Central memory CD8-positive, alpha-beta T cell (primary cell): ENCODE measurements at regions not wholly inside any gene's neighbourhood (a gene's known extent, or its start where the extent isn't known, plus 50 kb on each side); places are given as distances from the start of the nearest gene placed in this dataset.

Source experiments
- ATAC-seq: fragments of 150-1000 bp; cut with Tn5 transposase; replicated peaks from 2 replicates; pipeline ENCODE4 v1.10.0; 2022; ENCODE audit warnings: mild to moderate bottlenecking, moderate FRiP score, moderate number of reproducible peaks; ENCODE audit not compliant: poor library complexity, severe bottlenecking; ENCODE audit errors: extremely low read depth
- DNase-seq, 2 donors: peaks; one replicate each; pipeline ENCODE4 v3.0.0; 2021; ENCODE audit warnings: low spot score in 2 of 2
- H3K27ac Mint-ChIP-seq: one replicate; pipeline ENCODE4 v1.8.0; 2022; ENCODE audit warnings: low read depth, mild to moderate bottlenecking, moderate library complexity, mixed read lengths
- H3K27me3 Mint-ChIP-seq: one replicate; pipeline ENCODE4 v1.8.0; 2022; ENCODE audit warnings: mixed read lengths
- H3K36me3 Mint-ChIP-seq: one replicate; pipeline ENCODE4 v1.8.0; 2022; ENCODE audit warnings: mild to moderate bottlenecking, moderate library complexity, mixed read lengths; ENCODE audit not compliant: insufficient read depth
- H3K4me1 Mint-ChIP-seq: one replicate; pipeline ENCODE4 v1.8.0; 2022; ENCODE audit warnings: mixed read lengths
- H3K4me3 Mint-ChIP-seq: one replicate; pipeline ENCODE4 v1.8.0; 2022; ENCODE audit warnings: mild to moderate bottlenecking, moderate library complexity, mixed read lengths
- H3K9me3 Mint-ChIP-seq: one replicate; pipeline ENCODE4 v1.8.0; 2022; ENCODE audit warnings: mixed read lengths

DNA sequence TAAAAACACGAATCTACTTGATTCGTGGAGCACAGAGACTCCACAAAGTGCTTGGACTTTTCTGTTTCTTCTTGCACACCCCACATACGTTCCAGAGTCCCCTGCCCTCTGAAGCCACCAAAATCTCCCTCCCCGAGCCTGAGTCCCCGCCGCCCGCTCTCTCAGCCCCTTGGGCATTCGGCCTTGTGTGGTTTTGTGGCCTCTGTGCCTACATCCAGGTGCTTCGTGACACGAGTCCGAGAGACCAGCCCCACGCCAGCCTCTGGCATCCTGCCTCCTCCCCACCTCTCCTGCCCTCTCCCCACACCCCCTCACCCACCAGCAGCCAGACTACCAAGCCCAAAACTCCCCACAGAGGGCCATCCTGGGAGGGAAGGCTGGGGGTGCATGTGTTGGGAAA, 87.8 kb upstream of the PPP1R26 start:
- no peak overlapping the region for H3K27ac Mint-ChIP-seq
- ATAC-seq (no peak), DNase-seq (no peak)
- H3K9me3 Mint-ChIP-seq, result no peaks in the 10 kb centered on the region
- peaks cover 28% of the 10 kb centered on the region for H3K27me3 Mint-ChIP-seq
- H3K4me1 Mint-ChIP-seq, result no peaks in the 10 kb centered on the region
- no peak overlapping the region for H3K4me3 Mint-ChIP-seq
- no peaks in the 10 kb centered on the region for H3K36me3 Mint-ChIP-seq

DNA sequence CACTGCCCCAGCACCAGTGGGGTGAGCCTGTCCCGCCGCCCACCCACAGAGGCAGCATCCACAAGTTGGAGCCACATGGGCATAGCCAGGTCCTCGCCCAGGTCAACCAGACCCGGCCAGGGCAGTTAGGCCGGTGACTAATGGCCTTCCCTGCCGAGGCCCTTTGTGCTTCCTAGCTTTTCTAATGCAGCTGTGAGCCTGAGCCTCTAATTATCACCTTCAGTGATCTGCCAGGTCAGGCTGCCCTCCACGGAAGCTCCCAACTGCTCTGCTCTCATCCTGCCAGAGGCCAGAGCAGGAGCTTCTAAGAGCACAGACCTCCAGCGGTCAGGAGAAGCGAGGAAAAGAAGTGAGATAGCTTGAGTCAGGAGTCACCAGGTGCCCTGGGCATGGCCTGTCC, 87.1 kb upstream of the PPP1R26 start:
- Mint-ChIP-seq H3K9me3 (no peaks in the 10 kb centered on the region), H3K27me3 (peaks cover 28% of the 10 kb centered on the region), H3K4me3 (no peak overlapping the region), H3K27ac (no peak overlapping the region), H3K36me3 (no peaks in the 10 kb centered on the region), H3K4me1 (no peaks in the 10 kb centered on the region)
- no peak for ATAC-seq
- no peak for DNase-seq

DNA sequence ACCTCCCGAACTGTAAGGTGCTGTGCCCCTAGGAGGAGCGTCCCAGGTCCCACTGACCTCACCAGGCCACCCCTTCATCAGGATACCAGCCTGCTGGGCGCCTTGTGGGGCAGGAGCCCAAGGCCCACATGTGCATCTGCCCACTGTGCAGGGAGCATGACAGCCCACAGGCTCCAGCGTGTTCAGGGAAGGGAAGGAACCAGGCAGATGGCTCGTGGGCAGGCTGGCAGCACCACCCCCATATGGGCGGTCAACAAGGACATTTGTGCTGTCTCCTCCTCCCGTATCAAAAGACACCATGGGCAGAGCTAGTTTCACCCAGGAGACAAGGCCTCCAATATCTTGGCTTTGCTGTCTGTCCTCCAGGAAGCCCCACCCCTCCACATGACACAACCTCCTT, 85.5 kb upstream of the PPP1R26 start:
- no peaks in the 10 kb centered on the region for H3K36me3 Mint-ChIP-seq
- no peak for DNase-seq

GRCh38 chr9:135394699-135395645, 84.6 kb upstream of the PPP1R26 start:
- Mint-ChIP-seq H3K27ac (no peak overlapping the region), H3K4me3 (no peak overlapping the region), H3K27me3 (peaks cover 19% of the 10 kb centered on the region), H3K36me3 (no peaks in the 10 kb centered on the region), H3K9me3 (no peaks in the 10 kb centered on the region), H3K4me1 (no peaks in the 10 kb centered on the region)
- DNase-seq (no peak), ATAC-seq (no peak)

More for the DNA sequence above, 85.5 kb upstream of the PPP1R26 start:
- H3K4me1 Mint-ChIP-seq, result no peaks in the 10 kb centered on the region
- H3K27me3 Mint-ChIP-seq, result peaks cover 27% of the 10 kb centered on the region
- no peaks in the 10 kb centered on the region for H3K9me3 Mint-ChIP-seq
- H3K4me3 Mint-ChIP-seq, result no peak overlapping the region
- no peak overlapping the region for H3K27ac Mint-ChIP-seq
- no peak for ATAC-seq

DNA sequence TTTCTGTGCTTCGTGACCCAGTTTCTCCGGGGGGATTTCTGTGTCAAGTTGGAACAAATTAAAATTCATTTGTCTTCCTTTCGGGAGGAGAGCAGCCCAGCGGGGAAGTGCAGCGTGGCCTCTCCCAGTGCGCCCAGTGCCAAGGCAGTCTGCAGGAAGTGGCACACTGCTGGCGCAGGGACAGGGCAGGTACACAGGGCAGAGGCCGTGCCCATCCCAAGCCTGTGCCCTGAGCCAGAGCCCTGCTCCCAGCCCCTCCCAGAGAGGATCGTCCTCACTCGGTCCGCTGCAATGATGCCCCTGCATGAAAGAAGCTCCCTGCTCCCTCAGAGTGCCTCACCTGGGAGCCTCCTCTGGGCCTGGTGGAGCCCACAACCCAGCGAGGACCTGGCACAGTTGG, 82.4 kb upstream of the PPP1R26 start:
- Mint-ChIP-seq H3K27me3 (peaks cover 3% of the 10 kb centered on the region), H3K4me1 (no peaks in the 10 kb centered on the region), H3K27ac (no peak overlapping the region), H3K36me3 (no peaks in the 10 kb centered on the region), H3K9me3 (no peaks in the 10 kb centered on the region), H3K4me3 (no peak overlapping the region)
- ATAC-seq (no peak), DNase-seq (no peak)

GRCh38 chr9:135399000-135399649, 80.5 kb upstream of the PPP1R26 start:
- DNase-seq (no peak), ATAC-seq (no peak)
- no peak overlapping the region for H3K27ac Mint-ChIP-seq
- no peaks in the 10 kb centered on the region for H3K4me1 Mint-ChIP-seq
- no peak overlapping the region for H3K4me3 Mint-ChIP-seq
- H3K9me3 Mint-ChIP-seq, result no peaks in the 10 kb centered on the region
- no peaks in the 10 kb centered on the region for H3K36me3 Mint-ChIP-seq
- H3K27me3 Mint-ChIP-seq, result no peaks in the 10 kb centered on the region

GRCh38 chr9:135400496-135400895, 79.1 kb upstream of the PPP1R26 start:
- Mint-ChIP-seq H3K9me3 (no peaks in the 10 kb centered on the region), H3K4me3 (no peak overlapping the region), H3K27me3 (no peaks in the 10 kb centered on the region), H3K36me3 (no peaks in the 10 kb centered on the region), H3K27ac (no peak overlapping the region), H3K4me1 (no peaks in the 10 kb centered on the region)
- no peak for ATAC-seq
- no peak for DNase-seq

GRCh38 chr9:135401218-135401617, 78.4 kb upstream of the PPP1R26 start:
- no peak overlapping the region for H3K27ac Mint-ChIP-seq
- no peak for DNase-seq
- no peak for ATAC-seq
- no peaks in the 10 kb centered on the region for H3K4me1 Mint-ChIP-seq
- no peaks in the 10 kb centered on the region for H3K9me3 Mint-ChIP-seq
- no peak overlapping the region for H3K4me3 Mint-ChIP-seq
- H3K27me3 Mint-ChIP-seq, result peaks cover 6% of the 10 kb centered on the region
- no peaks in the 10 kb centered on the region for H3K36me3 Mint-ChIP-seq

- Mint-ChIP-seq H3K4me3 (no peak overlapping the region), H3K36me3 (no peaks in the 10 kb centered on the region), H3K27me3 (peaks cover 16% of the 10 kb centered on the region), H3K9me3 (no peaks in the 10 kb centered on the region), H3K27ac (no peak overlapping the region), H3K4me1 (no peaks in the 10 kb centered on the region)
- DNase-seq (no peak), ATAC-seq (no peak)
Measured at GRCh38 chr9:135402048-135402738, 77.4 kb upstream of the PPP1R26 start.

DNA sequence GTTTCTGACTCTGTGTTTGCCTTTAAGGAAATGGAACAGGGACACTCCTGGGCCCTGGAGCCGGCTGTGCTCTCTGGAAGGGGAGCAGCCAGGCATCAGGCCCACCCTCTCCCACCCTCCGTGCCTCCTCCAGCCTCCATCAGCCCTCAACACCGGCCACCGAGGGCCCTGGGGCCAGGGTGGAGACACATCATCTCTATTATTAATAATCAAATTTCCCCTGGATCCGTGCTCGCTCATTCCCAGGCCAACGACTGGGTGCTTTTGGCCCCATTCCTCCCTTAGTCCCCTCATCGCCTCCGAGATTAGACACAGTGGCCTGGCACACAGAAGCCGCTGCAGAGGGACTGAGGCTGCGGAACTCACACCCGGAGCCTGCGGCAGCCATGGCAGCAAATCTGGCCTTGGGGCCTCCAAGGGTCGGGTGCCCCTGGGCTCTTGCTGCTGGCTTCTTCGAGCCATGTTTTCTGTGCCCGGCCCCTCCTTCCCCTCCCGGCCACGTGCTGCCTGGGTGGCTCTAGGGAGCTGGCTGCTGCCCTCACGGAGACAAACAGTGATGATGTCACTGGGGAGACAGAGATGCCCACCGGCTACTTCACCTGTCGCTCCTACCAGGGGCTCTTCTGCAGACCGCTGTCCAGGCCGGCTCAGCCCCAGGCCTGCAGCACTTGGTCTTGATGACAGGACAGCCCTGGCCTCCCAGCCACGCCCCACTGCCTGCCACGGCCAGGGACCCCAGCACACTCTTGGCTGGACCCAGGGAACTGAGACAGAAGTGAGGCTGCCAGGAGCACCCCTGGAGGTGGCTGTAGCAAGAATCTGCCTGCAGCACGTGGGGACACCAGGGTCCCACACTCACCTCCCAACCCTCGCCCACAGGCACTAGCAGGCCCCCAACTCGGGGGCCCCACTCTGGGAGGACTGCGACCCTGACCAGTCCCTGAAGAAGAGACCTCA, 76.6 kb upstream of the PPP1R26 start:
- ATAC-seq (no peak), DNase-seq (no peak)
- H3K4me1 Mint-ChIP-seq, result no peaks in the 10 kb centered on the region
- H3K27ac Mint-ChIP-seq, result no peak overlapping the region
- H3K9me3 Mint-ChIP-seq, result no peaks in the 10 kb centered on the region
- no peaks in the 10 kb centered on the region for H3K36me3 Mint-ChIP-seq
- no peak overlapping the region for H3K4me3 Mint-ChIP-seq
- peaks cover 20% of the 10 kb centered on the region for H3K27me3 Mint-ChIP-seq

GRCh38 chr9:135403733-135404450, 75.7 kb upstream of the PPP1R26 start:
- no peak for ATAC-seq
- H3K27ac Mint-ChIP-seq, result no peak overlapping the region
- no peaks in the 10 kb centered on the region for H3K36me3 Mint-ChIP-seq
- no peaks in the 10 kb centered on the region for H3K4me1 Mint-ChIP-seq
- no peaks in the 10 kb centered on the region for H3K9me3 Mint-ChIP-seq
- peaks cover 26% of the 10 kb centered on the region for H3K27me3 Mint-ChIP-seq
- no peak for DNase-seq
- H3K4me3 Mint-ChIP-seq, result no peak overlapping the region
